ENCODE measurements at regions not wholly inside any gene's neighbourhood (a gene's known extent, or its start where the extent isn't known, plus 50 kb on each side); places are given as distances from the start of the nearest gene placed in this dataset.

DNA sequence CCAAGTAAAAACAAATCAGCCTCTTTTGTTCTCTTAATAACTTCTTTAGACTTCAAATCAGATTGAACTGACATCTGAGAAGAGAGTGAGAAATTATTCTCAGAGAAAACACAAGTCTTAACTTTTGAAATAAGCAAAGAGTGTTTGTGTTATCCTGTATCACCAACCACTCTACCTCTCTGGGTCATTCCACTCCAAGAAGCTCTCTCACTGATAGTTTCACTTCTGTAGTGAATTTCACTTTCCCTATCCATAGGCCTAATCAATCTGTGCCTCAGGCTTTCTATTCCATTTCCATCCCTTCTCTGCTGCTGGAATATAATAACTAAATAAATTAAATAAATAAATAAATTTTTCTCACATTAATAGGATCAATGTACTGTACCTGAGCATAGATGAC, 235.0 kb downstream of the HTR1B start:
- no peak for TF ChIP-seq POLR2AphosphoS5 (IDR thresholded peaks at IDR 0.05; ENCODE audit: low read depth, low read length)
- TF ChIP-seq TAF1 (IDR thresholded peaks at IDR 0.05; ENCODE audit: borderline replicate concordance, insufficient read depth, low read length) = no peak

Measured in PFSK-1 (cell line).